Dedifferentiated amniotic fluid mesenchymal stem cell (primary cell): ENCODE measurements at regions not wholly inside any gene's neighbourhood (a gene's known extent, or its start where the extent isn't known, plus 50 kb on each side); places are given as distances from the start of the nearest gene placed in this dataset.
A peak's percentile ranks its signal among the peaks of the same experiment; 100 is the strongest.

Source experiments
- DNase-seq: peaks from one replicate; pipeline ENCODE4 v3.0.0-alpha.2; 2016; ENCODE audit errors: extremely low spot score

- DNase-seq, result no peak
These were observed 621.9 kb downstream of the XIRP2 start for GRCh38 chr2:167510071-167510759.

GRCh38 chr2:167509586-167509985, 621.3 kb downstream of the XIRP2 start:
- DNase-seq, result peak; percentile 44

GRCh38 chr2:167508709-167509108, 620.4 kb downstream of the XIRP2 start:
- no peak for DNase-seq

- DNase-seq, result no peak
These were observed 618.1 kb downstream of the XIRP2 start for GRCh38 chr2:167506395-167506794.

- DNase-seq, result no peak
These were observed 616.4 kb downstream of the XIRP2 start for GRCh38 chr2:167504695-167505094.

- no peak for DNase-seq
These were observed 615.8 kb downstream of the XIRP2 start for GRCh38 chr2:167504061-167504460.

- no peak for DNase-seq
These were observed 613.3 kb downstream of the XIRP2 start for GRCh38 chr2:167501618-167502017.

- no peak for DNase-seq
These were observed 605.6 kb downstream of the XIRP2 start for GRCh38 chr2:167493862-167494261.

- DNase-seq, result no peak
These were observed 604.2 kb downstream of the XIRP2 start for GRCh38 chr2:167492486-167492885.

GRCh38 chr2:167491788-167492187, 603.5 kb downstream of the XIRP2 start:
- DNase-seq, result no peak

- DNase-seq, result no peak
These were observed 602.2 kb downstream of the XIRP2 start for GRCh38 chr2:167490455-167490854.

GRCh38 chr2:167489325-167489724, 601.0 kb downstream of the XIRP2 start:
- DNase-seq, result no peak

- no peak for DNase-seq
These were observed 599.4 kb downstream of the XIRP2 start for GRCh38 chr2:167487728-167488127.

- no peak for DNase-seq
These were observed 596.6 kb downstream of the XIRP2 start for GRCh38 chr2:167484875-167485274.

GRCh38 chr2:167480986-167481309, 592.7 kb downstream of the XIRP2 start:
- no peak for DNase-seq

GRCh38 chr2:167480232-167480985, 592.1 kb downstream of the XIRP2 start:
- DNase-seq, result no peak

GRCh38 chr2:167478196-167478595, 589.9 kb downstream of the XIRP2 start:
- no peak for DNase-seq

GRCh38 chr2:167475791-167476190, 587.5 kb downstream of the XIRP2 start:
- DNase-seq, result no peak

GRCh38 chr2:167471734-167472133, 583.5 kb downstream of the XIRP2 start:
- no peak for DNase-seq

GRCh38 chr2:167471332-167471731, 583.1 kb downstream of the XIRP2 start:
- DNase-seq, result no peak

GRCh38 chr2:167462379-167462778, 574.1 kb downstream of the XIRP2 start:
- DNase-seq, result no peak

- DNase-seq, result no peak
These were observed 565.8 kb downstream of the XIRP2 start for GRCh38 chr2:167454036-167454435.

GRCh38 chr2:167451496-167452289, 563.4 kb downstream of the XIRP2 start:
- no peak for DNase-seq
